ENCODE measurements at regions not wholly inside any gene's neighbourhood (a gene's known extent, or its start where the extent isn't known, plus 50 kb on each side); places are given as distances from the start of the nearest gene placed in this dataset.
"Not testable (repeated sequence)": the region's sequence is repeated elsewhere in the genome, so short reads cannot be mapped to it uniquely, and the experiment has no call there.

- H3K27me3 ChIP-seq (ENCODE audit: control insufficient read depth, insufficient read depth, low read length, poor library complexity, severe bottlenecking) = no peaks in the 10 kb centered on the region
- Mint-ChIP-seq H3K4me3 (no peak overlapping the region), H3K9me3 (no peaks in the 10 kb centered on the region), H3K36me3 (ENCODE audit: low read depth) (no peaks in the 10 kb centered on the region), H3K27ac (no peak overlapping the region), H3K4me1 (no peaks in the 10 kb centered on the region), H3K27me3 (ENCODE audit: insufficient read depth) (no peaks in the 10 kb centered on the region)
- H3K4me3 ChIP-seq (ENCODE audit: low read length) = no peak overlapping the region
- H3K27ac ChIP-seq (ENCODE audit: low read depth, low read length) = no peak overlapping the region
- no peak for DNase-seq
- no peaks in the 10 kb centered on the region for H3K36me3 ChIP-seq (ENCODE audit: control insufficient read depth, insufficient read depth, low read length)
- H3K9me3 ChIP-seq (ENCODE audit: control insufficient read depth, low read length) = no peaks in the 10 kb centered on the region
- 88 to 100% methylated on average over 2 of the region's 2 CpGs for WGBS, 2 experiments (ENCODE audit: insufficient coverage in 1 of 2, insufficient read length in 1 of 2)
- no peaks in the 10 kb centered on the region for H3K4me1 ChIP-seq (ENCODE audit: control insufficient read depth, insufficient read depth, low read length)
- H3K9ac ChIP-seq (ENCODE audit: extremely low read depth, low read length, poor library complexity, severe bottlenecking) = no peak overlapping the region
- TF ChIP-seq CTCF (conservative IDR thresholded peaks at IDR 0.05) = no peak
These were observed 292.0 kb downstream of the ZIC1 start for GRCh38 chr3:147701195-147701594.

GRCh38 chr3:147702509-147702908 is 293.3 kb downstream of the ZIC1 start:
- H3K4me1 ChIP-seq (ENCODE audit: control insufficient read depth, insufficient read depth, low read length) = no peaks in the 10 kb centered on the region
- DNase-seq = no peak
- no peak for TF ChIP-seq CTCF (conservative IDR thresholded peaks at IDR 0.05)
- H3K9me3 Mint-ChIP-seq = no peaks in the 10 kb centered on the region
- H3K4me1 Mint-ChIP-seq = no peaks in the 10 kb centered on the region
- H3K36me3 ChIP-seq (ENCODE audit: control insufficient read depth, insufficient read depth, low read length) = no peaks in the 10 kb centered on the region
- no peak overlapping the region for H3K4me3 ChIP-seq (ENCODE audit: low read length)
- H3K27ac ChIP-seq (ENCODE audit: low read depth, low read length) = no peak overlapping the region
- no peak overlapping the region for H3K9ac ChIP-seq (ENCODE audit: extremely low read depth, low read length, poor library complexity, severe bottlenecking)
- H3K27ac Mint-ChIP-seq = no peak overlapping the region
- H3K9me3 ChIP-seq (ENCODE audit: control insufficient read depth, low read length) = no peaks in the 10 kb centered on the region
- H3K4me3 Mint-ChIP-seq = no peak overlapping the region
- H3K27me3 Mint-ChIP-seq (ENCODE audit: insufficient read depth) = no peaks in the 10 kb centered on the region
- no peaks in the 10 kb centered on the region for H3K27me3 ChIP-seq (ENCODE audit: control insufficient read depth, insufficient read depth, low read length, poor library complexity, severe bottlenecking)
- no peaks in the 10 kb centered on the region for H3K36me3 Mint-ChIP-seq (ENCODE audit: low read depth)

GRCh38 chr3:147705651-147706051 is 296.5 kb downstream of the ZIC1 start:
- DNase-seq = no peak
- H3K4me3 ChIP-seq (ENCODE audit: low read length) = no peak overlapping the region
- no peak overlapping the region for H3K9ac ChIP-seq (ENCODE audit: extremely low read depth, low read length, poor library complexity, severe bottlenecking)
- no peak for TF ChIP-seq CTCF (conservative IDR thresholded peaks at IDR 0.05)
- no peaks in the 10 kb centered on the region for H3K9me3 ChIP-seq (ENCODE audit: control insufficient read depth, low read length)
- WGBS, 2 experiments (ENCODE audit: insufficient coverage in 1 of 2, insufficient read length in 1 of 2) = 83 to 91% methylated on average over 2 of the region's 2 CpGs
- H3K36me3 ChIP-seq (ENCODE audit: control insufficient read depth, insufficient read depth, low read length) = no peaks in the 10 kb centered on the region
- no peaks in the 10 kb centered on the region for H3K27me3 Mint-ChIP-seq (ENCODE audit: insufficient read depth)
- no peak overlapping the region for H3K4me3 Mint-ChIP-seq
- H3K27me3 ChIP-seq (ENCODE audit: control insufficient read depth, insufficient read depth, low read length, poor library complexity, severe bottlenecking) = no peaks in the 10 kb centered on the region
- no peaks in the 10 kb centered on the region for H3K4me1 Mint-ChIP-seq
- no peaks in the 10 kb centered on the region for H3K9me3 Mint-ChIP-seq
- H3K27ac ChIP-seq (ENCODE audit: low read depth, low read length) = no peak overlapping the region
- no peaks in the 10 kb centered on the region for H3K4me1 ChIP-seq (ENCODE audit: control insufficient read depth, insufficient read depth, low read length)
- H3K27ac Mint-ChIP-seq = no peak overlapping the region
- no peaks in the 10 kb centered on the region for H3K36me3 Mint-ChIP-seq (ENCODE audit: low read depth)

GRCh38 chr3:147710753-147711152 is 301.6 kb downstream of the ZIC1 start:
- not testable (repeated sequence) for H3K36me3 Mint-ChIP-seq (ENCODE audit: low read depth); H3K9ac ChIP-seq (ENCODE audit: extremely low read depth, low read length, poor library complexity, severe bottlenecking); DNase-seq; H3K27ac ChIP-seq (ENCODE audit: low read depth, low read length); H3K4me3 Mint-ChIP-seq; H3K36me3 ChIP-seq (ENCODE audit: control insufficient read depth, insufficient read depth, low read length); H3K4me1 ChIP-seq (ENCODE audit: control insufficient read depth, insufficient read depth, low read length); H3K4me1 Mint-ChIP-seq; H3K27me3 ChIP-seq (ENCODE audit: control insufficient read depth, insufficient read depth, low read length, poor library complexity, severe bottlenecking); H3K4me3 ChIP-seq (ENCODE audit: low read length); H3K27ac Mint-ChIP-seq; H3K9me3 ChIP-seq (ENCODE audit: control insufficient read depth, low read length); H3K27me3 Mint-ChIP-seq (ENCODE audit: insufficient read depth); H3K9me3 Mint-ChIP-seq
- 40 to 48% methylated on average over 1 of the region's 1 CpG for WGBS, 2 experiments (ENCODE audit: insufficient coverage in 1 of 2, insufficient read length in 1 of 2)
